Epithelial cell of esophagus (primary cell): ENCODE measurements at regions not wholly inside any gene's neighbourhood (a gene's known extent, or its start where the extent isn't known, plus 50 kb on each side); places are given as distances from the start of the nearest gene placed in this dataset.

ENCODE experiments used
- DNase-seq: peaks from one replicate; pipeline ENCODE4 v3.0.0; 2010; ENCODE audit warnings: low read depth
- H3K4me3 ChIP-seq: 2 replicates; pipeline ENCODE4 v1.5.1; 2011; ENCODE audit warnings: mild to moderate bottlenecking, low read length, control low read depth
- CTCF ChIP-seq: IDR thresholded peaks from 2 replicates; pipeline ENCODE4 v1.5.1; 2011; ENCODE audit warnings: low read depth, mild to moderate bottlenecking, low read length, control low read depth, inconsistent platforms; ENCODE audit not compliant: insufficient read depth; ENCODE audit errors: missing control alignments

DNA sequence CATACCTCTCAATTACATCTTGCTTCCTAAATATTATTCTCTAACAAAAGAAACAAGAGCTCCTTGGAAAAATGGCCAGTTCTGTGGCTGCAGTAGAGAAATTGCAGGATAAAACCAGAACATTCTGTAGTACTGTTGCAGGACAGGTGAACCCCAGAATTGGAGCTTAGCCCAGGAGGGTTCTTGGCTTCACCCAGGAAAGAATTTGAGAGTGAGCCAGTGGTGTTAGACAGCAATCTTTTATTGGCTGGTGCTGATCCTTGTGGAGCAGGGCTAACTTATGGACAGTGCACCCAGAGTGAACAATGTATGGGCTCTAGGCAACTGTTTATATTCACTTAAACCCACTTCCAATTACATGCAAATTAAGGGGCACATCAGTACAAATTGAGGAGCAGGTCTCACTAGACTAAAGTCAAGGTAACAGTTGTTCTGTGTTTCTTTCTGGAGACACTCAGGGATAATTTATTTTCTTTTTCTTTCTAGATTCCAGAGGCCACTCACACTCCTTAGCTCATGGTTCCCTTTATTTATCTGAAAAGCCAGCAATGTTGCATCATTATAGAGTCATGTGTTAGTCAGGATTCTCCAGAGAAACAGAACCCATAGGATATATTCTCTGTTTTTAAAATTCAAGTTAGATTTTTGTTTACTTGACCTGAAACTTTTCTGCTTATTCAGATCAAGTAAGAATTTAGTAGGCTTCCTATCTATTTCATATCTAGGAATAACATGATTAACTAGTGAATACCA is 348.1 kb downstream of the CCDC85A start:
- no peak for TF ChIP-seq CTCF
- no peak for DNase-seq
- H3K4me3 ChIP-seq, result no peak overlapping the region

DNA sequence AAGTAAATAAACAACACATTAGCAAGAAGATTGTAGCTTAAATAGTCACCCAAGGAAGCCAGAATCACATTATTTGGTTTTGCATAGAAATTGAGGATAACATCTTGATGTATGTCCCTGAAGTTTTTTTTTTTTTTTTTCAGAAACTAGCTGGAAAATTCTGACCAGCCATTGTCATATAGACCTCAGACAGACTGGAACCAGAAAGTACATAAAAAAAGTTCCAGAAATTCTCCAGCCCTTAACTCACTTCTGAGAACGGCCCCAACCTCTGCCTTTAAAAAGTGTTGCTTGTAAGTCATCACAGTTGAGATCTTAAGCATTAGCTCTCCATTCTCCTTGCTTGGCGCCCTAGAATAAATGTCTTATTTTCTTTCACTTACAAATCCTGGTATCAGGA is 350.5 kb downstream of the CCDC85A start:
- DNase-seq, result no peak
- no peak overlapping the region for H3K4me3 ChIP-seq
- no peak for TF ChIP-seq CTCF

- no peak for TF ChIP-seq CTCF
- no peak overlapping the region for H3K4me3 ChIP-seq
- no peak for DNase-seq
Observed at GRCh38 chr2:56537756-56538155, 354.0 kb downstream of the CCDC85A start.

DNA sequence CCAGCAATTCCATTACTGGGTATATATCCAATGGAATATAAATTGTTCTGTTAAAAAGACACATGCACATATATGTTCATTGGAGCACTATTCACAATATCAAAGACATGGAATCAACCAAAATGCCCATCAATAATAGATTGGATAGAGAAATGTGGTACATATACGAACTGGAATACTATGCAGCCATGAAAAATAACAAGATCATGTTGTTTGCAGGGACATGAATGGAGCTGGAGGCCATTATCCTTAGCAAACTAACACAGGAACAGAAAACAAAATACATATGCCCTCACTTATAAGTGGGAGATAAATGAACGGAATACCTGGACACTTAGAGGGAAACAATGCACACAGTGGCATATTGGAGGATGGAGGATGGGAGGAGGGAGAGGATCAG is 355.8 kb downstream of the CCDC85A start:
- DNase-seq, result no peak
- no peak overlapping the region for H3K4me3 ChIP-seq
- no peak for TF ChIP-seq CTCF

DNA sequence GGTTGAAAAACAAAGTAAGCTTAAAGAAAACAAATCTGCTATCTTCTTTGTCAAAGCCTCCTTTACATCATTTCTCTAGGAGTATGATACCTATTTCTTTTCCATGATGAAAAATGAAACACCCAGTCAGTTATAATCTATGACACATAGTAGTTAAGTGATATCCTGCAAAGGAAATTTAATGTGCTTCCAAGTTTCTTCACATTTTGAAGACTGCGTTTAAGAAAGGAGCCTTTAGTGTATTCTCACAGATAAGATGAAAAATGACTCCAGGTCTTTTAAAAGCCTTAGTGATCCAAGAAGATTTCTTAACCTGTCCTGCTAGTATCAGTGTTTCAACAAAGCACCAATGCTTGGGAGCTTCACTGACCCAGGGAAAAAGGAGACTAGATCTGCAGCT is 356.7 kb downstream of the CCDC85A start:
- TF ChIP-seq CTCF, result no peak
- no peak for DNase-seq
- no peak overlapping the region for H3K4me3 ChIP-seq

GRCh38 chr2:56540916-56541315 is 357.1 kb downstream of the CCDC85A start:
- no peak for DNase-seq
- H3K4me3 ChIP-seq, result no peak overlapping the region
- TF ChIP-seq CTCF, result no peak

GRCh38 chr2:56542213-56542612 is 358.4 kb downstream of the CCDC85A start:
- H3K4me3 ChIP-seq, result no peak overlapping the region
- TF ChIP-seq CTCF, result no peak
- no peak for DNase-seq
